OCI-LY3 (cell line): ENCODE measurements at regions not wholly inside any gene's neighbourhood (a gene's known extent, or its start where the extent isn't known, plus 50 kb on each side); places are given as distances from the start of the nearest gene placed in this dataset.
A peak's percentile ranks its signal among the peaks of the same experiment; 100 is the strongest.

Experiments used
- H2AFZ ChIP-seq: fragments of 200-600, 300-600 bp; shearing (Covaris generic); 2 replicates; pipeline ENCODE4 v1.6.0; 2014; ENCODE audit warnings: antibody characterized with exemption, low read depth, low read length
- H3K27ac ChIP-seq: fragments of 200-600, 300-600 bp; sonication (generic); 2 replicates; pipeline ENCODE4 v1.5.1; 2014; ENCODE audit warnings: mild to moderate bottlenecking, low read length, moderate library complexity, mixed read lengths
- H3K27me3 ChIP-seq: fragments of 200-600, 300-600 bp; sonication (generic); 2 replicates; pipeline ENCODE4 v1.6.1; 2014; ENCODE audit warnings: low read depth, low read length, mixed read lengths
- H3K36me3 ChIP-seq: fragments of 200-600, 300-600 bp; sonication (generic); replicated peaks from 2 replicates; pipeline ENCODE3; 2014; ENCODE audit warnings: low read depth, low read length, mixed read lengths
- H3K4me1 ChIP-seq: fragments of 300-600, 200-600 bp; sonication (generic); 2 replicates; pipeline ENCODE4 v1.6.1; 2014; ENCODE audit warnings: low read length, mixed read lengths
- H3K4me2 ChIP-seq: fragments of 200-600, 300-600 bp; sonication (generic); 2 replicates; pipeline ENCODE4 v1.6.1; 2014; ENCODE audit warnings: low read length, mixed read lengths
- H3K4me3 ChIP-seq: fragments of 300-600, 200-600 bp; sonication (generic); 2 replicates; pipeline ENCODE4 v1.5.1; 2014; ENCODE audit warnings: antibody characterized with exemption, mild to moderate bottlenecking, low read length, moderate library complexity
- H3K79me2 ChIP-seq: fragments of 300-600, 200-600 bp; shearing (Covaris generic); 2 replicates; pipeline ENCODE4 v1.6.1; 2014; ENCODE audit warnings: mild to moderate bottlenecking, low read length, mixed read lengths
- H3K9ac ChIP-seq: fragments of 300-600, 200-600 bp; shearing (Covaris generic); 2 replicates; pipeline ENCODE4 v1.6.0; 2014; ENCODE audit warnings: mild to moderate bottlenecking, low read length, moderate library complexity
- H3K9me3 ChIP-seq: fragments of 200-600, 300-600 bp; shearing (Covaris generic); 2 replicates; pipeline ENCODE4 v1.6.1; 2014; ENCODE audit warnings: low read length, mixed read lengths; ENCODE audit not compliant: insufficient read depth
- H4K20me1 ChIP-seq: fragments of 200-600, 300-600 bp; sonication (generic); 2 replicates; pipeline ENCODE4 v1.6.1; 2016; ENCODE audit warnings: low read length, mixed read lengths; ENCODE audit not compliant: insufficient read depth
- CTCF ChIP-seq: fragments of 200-600, 300-600 bp; sonication (generic); IDR thresholded peaks from 2 replicates; pipeline ENCODE4 v1.5.1; 2014; ENCODE audit warnings: antibody characterized with exemption, low read length, low read depth
- EZH2phosphoT487 ChIP-seq: fragments of 200-600 bp; shearing (Covaris generic); IDR thresholded peaks from 2 replicates; pipeline ENCODE4 v1.6.1; 2018; ENCODE audit warnings: antibody characterized with exemption, mixed run types, low read depth

GRCh38 chr4:24032371-24032989 lies 142.6 kb upstream of the PPARGC1A start:
- H4K20me1 ChIP-seq: no peaks in the 10 kb centered on the region
- H3K4me1 ChIP-seq: no peaks in the 10 kb centered on the region
- H3K79me2 ChIP-seq: no peaks in the 10 kb centered on the region
- H3K27ac ChIP-seq: no peak overlapping the region
- no peaks in the 10 kb centered on the region for H3K36me3 ChIP-seq
- TF ChIP-seq CTCF: peak; percentile 55
- no peak for TF ChIP-seq EZH2phosphoT487
- H3K4me3 ChIP-seq: no peak overlapping the region
- H2AFZ ChIP-seq: no peak overlapping the region
- 0 out of 2 replicates have a peak, but pooled peaks cover 3% of the 10 kb centered on the region for H3K27me3 ChIP-seq
- H3K4me2 ChIP-seq: 0 out of 2 replicates have a peak overlapping the region, but pooled peaks have one; percentile 28
- no peaks in the 10 kb centered on the region for H3K9me3 ChIP-seq
- no peak overlapping the region for H3K9ac ChIP-seq

- H3K4me2 ChIP-seq: no peak overlapping the region
- 0 out of 2 replicates have a peak, but pooled peaks cover 7% of the 10 kb centered on the region for H3K27me3 ChIP-seq
- no peak overlapping the region for H3K9ac ChIP-seq
- no peaks in the 10 kb centered on the region for H4K20me1 ChIP-seq
- H3K27ac ChIP-seq: no peak overlapping the region
- no peak for TF ChIP-seq EZH2phosphoT487
- no peak for TF ChIP-seq CTCF
- no peak overlapping the region for H3K4me3 ChIP-seq
- no peaks in the 10 kb centered on the region for H3K4me1 ChIP-seq
- H2AFZ ChIP-seq: no peak overlapping the region
- no peaks in the 10 kb centered on the region for H3K36me3 ChIP-seq
- no peaks in the 10 kb centered on the region for H3K9me3 ChIP-seq
- H3K79me2 ChIP-seq: no peaks in the 10 kb centered on the region
Measured at GRCh38 chr4:24026596-24026995, 136.7 kb upstream of the PPARGC1A start.

GRCh38 chr4:24024605-24025004 lies 134.8 kb upstream of the PPARGC1A start:
- no peak overlapping the region for H3K9ac ChIP-seq
- H3K27ac ChIP-seq: no peak overlapping the region

GRCh38 chr4:24024157-24024556 lies 134.3 kb upstream of the PPARGC1A start:
- Histone ChIP-seq H2AFZ (no peak overlapping the region), H4K20me1 (no peaks in the 10 kb centered on the region), H3K36me3 (no peaks in the 10 kb centered on the region), H3K4me3 (no peak overlapping the region), H3K27ac (no peak overlapping the region), H3K4me1 (no peaks in the 10 kb centered on the region), H3K9me3 (no peaks in the 10 kb centered on the region), H3K9ac (no peak overlapping the region), H3K4me2 (no peak overlapping the region), H3K27me3 (0 out of 2 replicates have a peak, but pooled peaks cover 6% of the 10 kb centered on the region), H3K79me2 (no peaks in the 10 kb centered on the region)
- TF ChIP-seq CTCF: no peak
- no peak for TF ChIP-seq EZH2phosphoT487

More at GRCh38 chr4:24024605-24025004, 134.8 kb upstream of the PPARGC1A start:
- Histone ChIP-seq H4K20me1 (no peaks in the 10 kb centered on the region), H3K4me1 (no peaks in the 10 kb centered on the region), H3K27me3 (0 out of 2 replicates have a peak, but pooled peaks cover 7% of the 10 kb centered on the region), H3K4me2 (no peak overlapping the region), H2AFZ (no peak overlapping the region), H3K79me2 (no peaks in the 10 kb centered on the region), H3K36me3 (no peaks in the 10 kb centered on the region), H3K4me3 (no peak overlapping the region), H3K9me3 (no peaks in the 10 kb centered on the region)
- TF ChIP-seq EZH2phosphoT487 (no peak), CTCF (no peak)
